ENCODE measurements at regions not wholly inside any gene's neighbourhood (a gene's known extent, or its start where the extent isn't known, plus 50 kb on each side); places are given as distances from the start of the nearest gene placed in this dataset.

- TF ChIP-seq, protein P1, sequence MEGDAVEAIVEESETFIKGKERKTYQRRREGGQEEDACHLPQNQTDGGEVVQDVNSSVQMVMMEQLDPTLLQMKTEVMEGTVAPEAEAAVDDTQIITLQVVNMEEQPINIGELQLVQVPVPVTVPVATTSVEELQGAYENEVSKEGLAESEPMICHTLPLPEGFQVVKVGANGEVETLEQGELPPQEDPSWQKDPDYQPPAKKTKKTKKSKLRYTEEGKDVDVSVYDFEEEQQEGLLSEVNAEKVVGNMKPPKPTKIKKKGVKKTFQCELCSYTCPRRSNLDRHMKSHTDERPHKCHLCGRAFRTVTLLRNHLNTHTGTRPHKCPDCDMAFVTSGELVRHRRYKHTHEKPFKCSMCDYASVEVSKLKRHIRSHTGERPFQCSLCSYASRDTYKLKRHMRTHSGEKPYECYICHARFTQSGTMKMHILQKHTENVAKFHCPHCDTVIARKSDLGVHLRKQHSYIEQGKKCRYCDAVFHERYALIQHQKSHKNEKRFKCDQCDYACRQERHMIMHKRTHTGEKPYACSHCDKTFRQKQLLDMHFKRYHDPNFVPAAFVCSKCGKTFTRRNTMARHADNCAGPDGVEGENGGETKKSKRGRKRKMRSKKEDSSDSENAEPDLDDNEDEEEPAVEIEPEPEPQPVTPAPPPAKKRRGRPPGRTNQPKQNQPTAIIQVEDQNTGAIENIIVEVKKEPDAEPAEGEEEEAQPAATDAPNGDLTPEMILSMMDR (IDR thresholded peaks at IDR 0.05; ENCODE audit: poor library complexity), result no peak
- TF ChIP-seq EZH2phosphoT487 (IDR thresholded peaks at IDR 0.05; ENCODE audit: low read depth, severe bottlenecking, unreplicated experiment), result no peak
- no peak for TF ChIP-seq EZH2 (IDR thresholded peaks at IDR 0.05; ENCODE audit: borderline replicate concordance)
These were observed 178.0 kb upstream of the HS6ST1 start for GRCh38 chr2:128496700-128497099.
